GM21526 (cell line): ENCODE measurements at regions not wholly inside any gene's neighbourhood (a gene's known extent, or its start where the extent isn't known, plus 50 kb on each side); places are given as distances from the start of the nearest gene placed in this dataset.
"Not testable (repeated sequence)": the region's sequence is repeated elsewhere in the genome, so short reads cannot be mapped to it uniquely, and the experiment has no call there.

ENCODE experiments used
- ATAC-seq: cut with Tn5 transposase; IDR thresholded peaks from one replicate; pipeline ENCODE4 v1.9.1; 2021; ENCODE audit warnings: moderate library complexity; ENCODE audit not compliant: unreplicated experiment, low FRiP score

- no peak for ATAC-seq
Measured at GRCh38 chr2:16067866-16068551, 127.7 kb downstream of the MYCN start.

GRCh38 chr2:16067444-16067843 is 127.1 kb downstream of the MYCN start:
- ATAC-seq: no peak

- no peak for ATAC-seq
Measured at GRCh38 chr2:16067037-16067406, 126.7 kb downstream of the MYCN start.

- no peak for ATAC-seq
Measured at GRCh38 chr2:16066261-16067036, 126.1 kb downstream of the MYCN start.

- not testable (repeated sequence) for ATAC-seq
Measured at GRCh38 chr2:16065272-16066069, 125.1 kb downstream of the MYCN start.

- no peak for ATAC-seq
Measured at GRCh38 chr2:16064745-16065144, 124.4 kb downstream of the MYCN start.

GRCh38 chr2:16063955-16064633 is 123.7 kb downstream of the MYCN start:
- ATAC-seq: no peak

- ATAC-seq: no peak
Measured at GRCh38 chr2:16063251-16063850, 123.0 kb downstream of the MYCN start.

- no peak for ATAC-seq
Measured at GRCh38 chr2:16062471-16063250, 122.3 kb downstream of the MYCN start.

- ATAC-seq: no peak
Measured at GRCh38 chr2:16061441-16062217, 121.3 kb downstream of the MYCN start.

GRCh38 chr2:16060936-16061338 is 120.6 kb downstream of the MYCN start:
- ATAC-seq: no peak

- no peak for ATAC-seq
Measured at GRCh38 chr2:16060125-16060935, 120.0 kb downstream of the MYCN start.

- ATAC-seq: no peak
Measured at GRCh38 chr2:16059393-16060016, 119.2 kb downstream of the MYCN start.

- ATAC-seq: no peak
Measured at GRCh38 chr2:16058747-16059358, 118.5 kb downstream of the MYCN start.

- ATAC-seq: no peak
Measured at GRCh38 chr2:16058256-16058655, 117.9 kb downstream of the MYCN start.

- no peak for ATAC-seq
Measured at GRCh38 chr2:16057661-16058060, 117.3 kb downstream of the MYCN start.
